ENCODE measurements at regions not wholly inside any gene's neighbourhood (a gene's known extent, or its start where the extent isn't known, plus 50 kb on each side); places are given as distances from the start of the nearest gene placed in this dataset.

GRCh38 chr9:25421560-25421959, 256.7 kb downstream of the TUSC1 start:
- Histone ChIP-seq H3K27ac (no peak overlapping the region), H3K4me1 (no peaks in the 10 kb centered on the region), H3K27me3 (no peaks in the 10 kb centered on the region), H3K36me3 (no peaks in the 10 kb centered on the region), H3K4me3 (no peak overlapping the region), H3K9me3 (no peaks in the 10 kb centered on the region)
- ATAC-seq = no peak
- DNase-seq = no peak
- intact Hi-C loops (cut with DNase I) = no loop called here
- TF ChIP-seq, protein P1, sequence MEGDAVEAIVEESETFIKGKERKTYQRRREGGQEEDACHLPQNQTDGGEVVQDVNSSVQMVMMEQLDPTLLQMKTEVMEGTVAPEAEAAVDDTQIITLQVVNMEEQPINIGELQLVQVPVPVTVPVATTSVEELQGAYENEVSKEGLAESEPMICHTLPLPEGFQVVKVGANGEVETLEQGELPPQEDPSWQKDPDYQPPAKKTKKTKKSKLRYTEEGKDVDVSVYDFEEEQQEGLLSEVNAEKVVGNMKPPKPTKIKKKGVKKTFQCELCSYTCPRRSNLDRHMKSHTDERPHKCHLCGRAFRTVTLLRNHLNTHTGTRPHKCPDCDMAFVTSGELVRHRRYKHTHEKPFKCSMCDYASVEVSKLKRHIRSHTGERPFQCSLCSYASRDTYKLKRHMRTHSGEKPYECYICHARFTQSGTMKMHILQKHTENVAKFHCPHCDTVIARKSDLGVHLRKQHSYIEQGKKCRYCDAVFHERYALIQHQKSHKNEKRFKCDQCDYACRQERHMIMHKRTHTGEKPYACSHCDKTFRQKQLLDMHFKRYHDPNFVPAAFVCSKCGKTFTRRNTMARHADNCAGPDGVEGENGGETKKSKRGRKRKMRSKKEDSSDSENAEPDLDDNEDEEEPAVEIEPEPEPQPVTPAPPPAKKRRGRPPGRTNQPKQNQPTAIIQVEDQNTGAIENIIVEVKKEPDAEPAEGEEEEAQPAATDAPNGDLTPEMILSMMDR (IDR thresholded peaks at IDR 0.05) = no peak

DNA sequence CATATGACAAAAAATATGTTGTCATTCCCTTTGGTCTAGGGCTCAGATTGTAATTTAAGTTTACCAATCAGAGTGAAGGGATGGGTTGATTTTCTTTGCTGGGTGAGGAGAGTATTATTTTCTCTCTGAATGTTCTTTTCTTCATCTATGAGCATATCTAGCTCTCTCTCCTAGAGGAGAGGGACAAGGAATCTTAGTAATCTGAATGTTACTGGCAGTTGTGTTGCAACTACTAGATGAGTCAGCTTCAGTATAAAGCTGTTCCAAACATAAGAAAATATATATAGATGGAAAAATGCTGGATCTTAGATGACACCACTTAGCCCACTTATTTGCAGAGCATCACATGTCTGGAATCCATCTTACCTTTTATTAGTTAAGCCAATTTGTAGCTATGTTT, 259.3 kb downstream of the TUSC1 start:
- Histone ChIP-seq H3K27me3 (no peaks in the 10 kb centered on the region), H3K4me3 (no peak overlapping the region), H3K9me3 (no peaks in the 10 kb centered on the region), H3K27ac (no peak overlapping the region), H3K36me3 (no peaks in the 10 kb centered on the region), H3K4me1 (no peaks in the 10 kb centered on the region)
- no peak for ATAC-seq
- DNase-seq = no peak
- TF ChIP-seq, protein P1 (IDR thresholded peaks at IDR 0.05) = no peak
- intact Hi-C loops (cut with DNase I) = no loop called here

GRCh38 chr9:25415718-25416117, 262.5 kb downstream of the TUSC1 start:
- intact Hi-C loops (cut with DNase I) = no loop called here
- Histone ChIP-seq H3K36me3 (no peaks in the 10 kb centered on the region), H3K27ac (no peak overlapping the region), H3K9me3 (no peaks in the 10 kb centered on the region), H3K4me3 (no peak overlapping the region), H3K4me1 (no peaks in the 10 kb centered on the region), H3K27me3 (no peaks in the 10 kb centered on the region)
- DNase-seq (no peak), ATAC-seq (no peak)
- TF ChIP-seq, protein P1 (IDR thresholded peaks at IDR 0.05) = no peak

- Histone ChIP-seq H3K4me3 (no peak overlapping the region), H3K27ac (no peak overlapping the region), H3K36me3 (no peaks in the 10 kb centered on the region), H3K4me1 (no peaks in the 10 kb centered on the region), H3K9me3 (no peaks in the 10 kb centered on the region), H3K27me3 (no peaks in the 10 kb centered on the region)
- DNase-seq (no peak), ATAC-seq (no peak)
- intact Hi-C loops (cut with DNase I) = no loop called here
- TF ChIP-seq, protein P1 (IDR thresholded peaks at IDR 0.05) = no peak
These were observed 265.6 kb downstream of the TUSC1 start for GRCh38 chr9:25412646-25413045.

DNA sequence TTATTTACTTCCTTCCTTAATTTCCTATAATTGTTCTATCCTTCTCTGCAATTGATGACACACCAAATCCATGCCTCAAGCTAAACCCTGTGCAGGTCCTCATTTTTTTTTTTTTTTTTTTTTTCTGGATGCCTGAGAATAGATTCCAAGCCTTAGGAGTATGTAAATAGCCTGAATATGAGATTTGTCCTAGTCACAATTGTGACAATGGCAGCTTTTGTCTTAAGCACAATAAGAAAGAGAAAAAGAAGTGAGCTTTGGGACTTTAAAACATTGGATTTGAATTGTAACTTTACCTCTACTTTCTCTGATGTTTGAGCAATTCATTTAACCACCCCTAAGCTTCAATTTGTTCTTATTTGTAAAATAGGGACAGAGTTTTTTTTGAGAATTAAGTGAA, 280.5 kb downstream of the TUSC1 start:
- Histone ChIP-seq H3K4me1 (no peaks in the 10 kb centered on the region), H3K4me3 (no peak overlapping the region), H3K27ac (no peak overlapping the region), H3K9me3 (no peaks in the 10 kb centered on the region), H3K36me3 (no peaks in the 10 kb centered on the region), H3K27me3 (no peaks in the 10 kb centered on the region)
- TF ChIP-seq, protein P1 (IDR thresholded peaks at IDR 0.05) = no peak
- intact Hi-C loops (cut with DNase I) = no loop called here
- ATAC-seq = no peak
- no peak for DNase-seq

DNA sequence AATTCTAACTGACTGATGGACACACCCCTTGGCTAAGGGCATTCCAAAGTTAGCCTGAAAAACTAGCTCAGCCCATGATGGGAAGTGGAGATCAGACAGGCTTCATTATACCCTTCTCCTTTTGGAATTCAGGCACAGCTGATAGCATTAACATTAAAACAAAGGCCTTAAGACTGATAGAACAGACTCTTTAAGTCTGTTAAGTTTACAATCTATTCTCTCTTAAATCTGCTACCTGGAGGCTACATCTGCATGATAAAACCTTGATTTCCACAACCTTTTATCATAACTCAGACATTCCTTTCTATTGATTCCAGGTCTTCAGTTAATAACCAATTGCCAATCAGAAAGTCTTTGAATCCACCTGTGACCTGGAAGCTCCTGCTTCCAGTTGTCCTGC, 281.4 kb downstream of the TUSC1 start:
- DNase-seq = no peak
- Histone ChIP-seq H3K4me1 (no peaks in the 10 kb centered on the region), H3K27ac (no peak overlapping the region), H3K27me3 (no peaks in the 10 kb centered on the region), H3K4me3 (no peak overlapping the region), H3K36me3 (no peaks in the 10 kb centered on the region), H3K9me3 (no peaks in the 10 kb centered on the region)
- TF ChIP-seq, protein P1 (IDR thresholded peaks at IDR 0.05) = no peak
- intact Hi-C loops (cut with DNase I) = no loop called here
- ATAC-seq = no peak

Data from upper lobe of right lung (tissue), 1 donor.